ENCODE measurements at regions not wholly inside any gene's neighbourhood (a gene's known extent, or its start where the extent isn't known, plus 50 kb on each side); places are given as distances from the start of the nearest gene placed in this dataset.

DNA sequence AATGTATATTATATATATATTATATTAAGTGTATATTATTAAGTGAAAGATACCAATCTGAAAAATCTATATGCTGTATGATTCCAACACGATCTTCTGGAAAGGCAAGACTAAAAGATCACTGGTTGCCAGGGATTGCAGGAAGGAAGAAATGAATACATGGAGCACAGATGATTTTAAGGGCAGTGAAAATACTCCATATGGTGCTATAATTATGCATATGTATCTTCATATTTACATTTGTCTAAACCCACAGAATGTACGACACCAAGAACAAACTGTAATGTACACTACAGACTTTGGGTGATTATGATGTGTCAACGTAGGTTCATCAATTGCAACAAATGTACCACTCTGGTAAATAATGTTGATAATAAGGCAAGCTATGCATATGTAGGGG is 194.7 kb upstream of the MME start:
- H3K4me2 ChIP-seq (ENCODE audit: low read length), result no peak overlapping the region
- H2AFZ ChIP-seq (ENCODE audit: low read depth, low read length), result no peak overlapping the region
- H3K9ac ChIP-seq (ENCODE audit: low read length), result no peak overlapping the region

DNA sequence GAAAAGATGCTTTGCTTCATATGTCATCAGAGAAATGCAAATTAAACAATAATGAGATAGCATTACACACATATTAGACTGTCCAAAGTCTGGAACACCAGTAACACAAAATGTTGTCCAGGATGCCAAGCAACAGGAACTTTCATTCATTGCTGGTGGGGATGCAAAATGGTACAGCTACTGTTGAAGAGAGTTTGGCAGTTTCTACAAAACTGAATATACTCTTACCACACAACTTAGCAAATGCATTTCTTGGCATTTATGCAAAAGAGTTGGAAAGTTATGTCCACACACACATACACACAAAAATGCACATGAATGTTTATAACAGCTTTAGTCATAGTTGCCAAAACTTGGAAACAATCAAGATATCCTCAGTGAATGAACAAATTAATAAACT is 195.2 kb upstream of the MME start:
- Histone ChIP-seq H2AFZ (ENCODE audit: low read depth, low read length) (no peak overlapping the region), H3K9me2 (ENCODE audit: insufficient read depth, low read length) (no peaks in the 10 kb centered on the region), H3K36me3 (ENCODE audit: insufficient read depth, low read length) (no peaks in the 10 kb centered on the region), H3K79me2 (replicated peaks; ENCODE audit: insufficient read depth, low read length) (no peaks in the 10 kb centered on the region), H3K4me3 (ENCODE audit: low read length) (no peak overlapping the region), H3K27ac (ENCODE audit: low read length) (no peak overlapping the region), H3K9me3 (ENCODE audit: low read length) (no peaks in the 10 kb centered on the region), H3K9ac (ENCODE audit: low read length) (no peak overlapping the region), H4K20me1 (ENCODE audit: insufficient read depth) (no peaks in the 10 kb centered on the region), H3K4me2 (ENCODE audit: low read length) (no peak overlapping the region), H3F3A (ENCODE audit: insufficient read depth, low read length, poor library complexity, severe bottlenecking) (no peaks in the 10 kb centered on the region), H3K27me3 (ENCODE audit: insufficient read depth, low read depth, low read length) (no peaks in the 10 kb centered on the region)
- TF ChIP-seq RAD21 (conservative IDR thresholded peaks at IDR 0.05) (no peak), EP300 (conservative IDR thresholded peaks at IDR 0.05; ENCODE audit: poor library complexity, severe bottlenecking) (no peak), POLR2AphosphoS5 (IDR thresholded peaks at IDR 0.05) (no peak), TAF1 (IDR thresholded peaks at IDR 0.05; ENCODE audit: low read depth) (no peak), SMC3 (conservative IDR thresholded peaks at IDR 0.05; ENCODE audit: poor library complexity) (no peak), EZH2 (IDR thresholded peaks at IDR 0.05; ENCODE audit: borderline replicate concordance, insufficient read depth, low read length, poor library complexity, severe bottlenecking) (no peak), MXI1 (conservative IDR thresholded peaks at IDR 0.05; ENCODE audit: poor library complexity, severe bottlenecking) (no peak)
- TF ChIP-seq, protein P1, sequence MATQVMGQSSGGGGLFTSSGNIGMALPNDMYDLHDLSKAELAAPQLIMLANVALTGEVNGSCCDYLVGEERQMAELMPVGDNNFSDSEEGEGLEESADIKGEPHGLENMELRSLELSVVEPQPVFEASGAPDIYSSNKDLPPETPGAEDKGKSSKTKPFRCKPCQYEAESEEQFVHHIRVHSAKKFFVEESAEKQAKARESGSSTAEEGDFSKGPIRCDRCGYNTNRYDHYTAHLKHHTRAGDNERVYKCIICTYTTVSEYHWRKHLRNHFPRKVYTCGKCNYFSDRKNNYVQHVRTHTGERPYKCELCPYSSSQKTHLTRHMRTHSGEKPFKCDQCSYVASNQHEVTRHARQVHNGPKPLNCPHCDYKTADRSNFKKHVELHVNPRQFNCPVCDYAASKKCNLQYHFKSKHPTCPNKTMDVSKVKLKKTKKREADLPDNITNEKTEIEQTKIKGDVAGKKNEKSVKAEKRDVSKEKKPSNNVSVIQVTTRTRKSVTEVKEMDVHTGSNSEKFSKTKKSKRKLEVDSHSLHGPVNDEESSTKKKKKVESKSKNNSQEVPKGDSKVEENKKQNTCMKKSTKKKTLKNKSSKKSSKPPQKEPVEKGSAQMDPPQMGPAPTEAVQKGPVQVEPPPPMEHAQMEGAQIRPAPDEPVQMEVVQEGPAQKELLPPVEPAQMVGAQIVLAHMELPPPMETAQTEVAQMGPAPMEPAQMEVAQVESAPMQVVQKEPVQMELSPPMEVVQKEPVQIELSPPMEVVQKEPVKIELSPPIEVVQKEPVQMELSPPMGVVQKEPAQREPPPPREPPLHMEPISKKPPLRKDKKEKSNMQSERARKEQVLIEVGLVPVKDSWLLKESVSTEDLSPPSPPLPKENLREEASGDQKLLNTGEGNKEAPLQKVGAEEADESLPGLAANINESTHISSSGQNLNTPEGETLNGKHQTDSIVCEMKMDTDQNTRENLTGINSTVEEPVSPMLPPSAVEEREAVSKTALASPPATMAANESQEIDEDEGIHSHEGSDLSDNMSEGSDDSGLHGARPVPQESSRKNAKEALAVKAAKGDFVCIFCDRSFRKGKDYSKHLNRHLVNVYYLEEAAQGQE (IDR thresholded peaks at IDR 0.05; ENCODE audit: borderline replicate concordance), result no peak
- TF ChIP-seq, protein P2, sequence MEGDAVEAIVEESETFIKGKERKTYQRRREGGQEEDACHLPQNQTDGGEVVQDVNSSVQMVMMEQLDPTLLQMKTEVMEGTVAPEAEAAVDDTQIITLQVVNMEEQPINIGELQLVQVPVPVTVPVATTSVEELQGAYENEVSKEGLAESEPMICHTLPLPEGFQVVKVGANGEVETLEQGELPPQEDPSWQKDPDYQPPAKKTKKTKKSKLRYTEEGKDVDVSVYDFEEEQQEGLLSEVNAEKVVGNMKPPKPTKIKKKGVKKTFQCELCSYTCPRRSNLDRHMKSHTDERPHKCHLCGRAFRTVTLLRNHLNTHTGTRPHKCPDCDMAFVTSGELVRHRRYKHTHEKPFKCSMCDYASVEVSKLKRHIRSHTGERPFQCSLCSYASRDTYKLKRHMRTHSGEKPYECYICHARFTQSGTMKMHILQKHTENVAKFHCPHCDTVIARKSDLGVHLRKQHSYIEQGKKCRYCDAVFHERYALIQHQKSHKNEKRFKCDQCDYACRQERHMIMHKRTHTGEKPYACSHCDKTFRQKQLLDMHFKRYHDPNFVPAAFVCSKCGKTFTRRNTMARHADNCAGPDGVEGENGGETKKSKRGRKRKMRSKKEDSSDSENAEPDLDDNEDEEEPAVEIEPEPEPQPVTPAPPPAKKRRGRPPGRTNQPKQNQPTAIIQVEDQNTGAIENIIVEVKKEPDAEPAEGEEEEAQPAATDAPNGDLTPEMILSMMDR (IDR thresholded peaks at IDR 0.05; ENCODE audit: poor library complexity, severe bottlenecking), result no peak

More for the DNA sequence above, 194.7 kb upstream of the MME start:
- Histone ChIP-seq H3K9me3 (ENCODE audit: low read length) (no peaks in the 10 kb centered on the region), H3K79me2 (replicated peaks; ENCODE audit: insufficient read depth, low read length) (no peaks in the 10 kb centered on the region), H3K9me2 (ENCODE audit: insufficient read depth, low read length) (no peaks in the 10 kb centered on the region), H3K27me3 (ENCODE audit: insufficient read depth, low read depth, low read length) (no peaks in the 10 kb centered on the region), H3K36me3 (ENCODE audit: insufficient read depth, low read length) (no peaks in the 10 kb centered on the region), H4K20me1 (ENCODE audit: insufficient read depth) (no peaks in the 10 kb centered on the region), H3K27ac (ENCODE audit: low read length) (no peak overlapping the region), H3F3A (ENCODE audit: insufficient read depth, low read length, poor library complexity, severe bottlenecking) (no peaks in the 10 kb centered on the region), H3K4me3 (ENCODE audit: low read length) (no peak overlapping the region)
- TF ChIP-seq TAF1 (IDR thresholded peaks at IDR 0.05; ENCODE audit: low read depth) (no peak), POLR2AphosphoS5 (IDR thresholded peaks at IDR 0.05) (no peak), EZH2 (IDR thresholded peaks at IDR 0.05; ENCODE audit: borderline replicate concordance, insufficient read depth, low read length, poor library complexity, severe bottlenecking) (no peak), SMC3 (conservative IDR thresholded peaks at IDR 0.05; ENCODE audit: poor library complexity) (no peak), MXI1 (conservative IDR thresholded peaks at IDR 0.05; ENCODE audit: poor library complexity, severe bottlenecking) (no peak)
- TF ChIP-seq, protein P1 (IDR thresholded peaks at IDR 0.05; ENCODE audit: borderline replicate concordance), result no peak
- TF ChIP-seq, protein P2 (IDR thresholded peaks at IDR 0.05; ENCODE audit: poor library complexity, severe bottlenecking), result no peak

Measured in neural cell (in vitro differentiated cells).